Astrocyte (in vitro differentiated cells and primary cell): ENCODE measurements at regions not wholly inside any gene's neighbourhood (a gene's known extent, or its start where the extent isn't known, plus 50 kb on each side); places are given as distances from the start of the nearest gene placed in this dataset.

Experiments
- DNase-seq: peaks from one replicate; pipeline ENCODE4 v3.0.0-alpha.2; 2010; ENCODE audit warnings: low read depth
- FAIRE-seq: peaks from 2 replicates; lab custom pipeline; 2011; peaks lifted over from hg19 to GRCh38; lab: Jason Lieb, UNC
- H2AFZ ChIP-seq: 2 replicates; pipeline ENCODE4 v1.6.0; 2012; ENCODE audit warnings: low read depth, low read length, inconsistent platforms
- H3K27ac ChIP-seq: 2 replicates; pipeline ENCODE4 v1.5.1; 2011; ENCODE audit warnings: low read depth, low read length, inconsistent platforms
- H3K27me3 ChIP-seq: 2 replicates; pipeline ENCODE4 v1.6.0; 2011; ENCODE audit warnings: low read length, inconsistent platforms; ENCODE audit not compliant: insufficient read depth
- H3K36me3 ChIP-seq: 2 replicates; pipeline ENCODE4 v1.5.1; 2011; ENCODE audit warnings: low read length, inconsistent platforms; ENCODE audit not compliant: insufficient read depth
- H3K4me1 ChIP-seq: 2 replicates; pipeline ENCODE4 v1.5.1; 2011; ENCODE audit warnings: low read length, inconsistent platforms; ENCODE audit not compliant: insufficient read depth
- H3K4me2 ChIP-seq: 2 replicates; pipeline ENCODE4 v1.6.0; 2012; ENCODE audit warnings: low read length, inconsistent platforms
- H3K4me3 ChIP-seq: 2 replicates; pipeline ENCODE4 v1.5.1; 2011; ENCODE audit warnings: low read depth, mild to moderate bottlenecking, low read length, inconsistent platforms; ENCODE audit not compliant: insufficient read depth
- H3K79me2 ChIP-seq: 2 replicates; pipeline ENCODE4 v1.6.0; 2012; ENCODE audit warnings: mild to moderate bottlenecking, low read length, inconsistent platforms; ENCODE audit not compliant: insufficient read depth
- H3K9ac ChIP-seq: 2 replicates; pipeline ENCODE4 v1.6.0; 2012; ENCODE audit warnings: mild to moderate bottlenecking, low read length, inconsistent platforms
- H3K9me3 ChIP-seq: 2 replicates; pipeline ENCODE4 v1.5.1; 2012; ENCODE audit warnings: low read depth, mild to moderate bottlenecking, low read length, inconsistent platforms; ENCODE audit not compliant: insufficient read depth
- H4K20me1 ChIP-seq: 2 replicates; pipeline ENCODE4 v1.6.0; 2012; ENCODE audit warnings: low read length, inconsistent platforms; ENCODE audit not compliant: insufficient read depth
- H3K27ac Mint-ChIP-seq: one replicate; pipeline ENCODE4 v1.8.0; 2021; ENCODE audit warnings: mild to moderate bottlenecking, mixed read lengths; ENCODE audit not compliant: unreplicated experiment
- H3K27me3 Mint-ChIP-seq: one replicate; pipeline ENCODE4 v1.8.0; 2021; ENCODE audit warnings: low read depth, mixed read lengths; ENCODE audit not compliant: unreplicated experiment
- H3K36me3 Mint-ChIP-seq: one replicate; pipeline ENCODE4 v1.8.0; 2021; ENCODE audit warnings: low read depth, mixed read lengths; ENCODE audit not compliant: unreplicated experiment
- H3K4me1 Mint-ChIP-seq: one replicate; pipeline ENCODE4 v1.8.0; 2021; ENCODE audit warnings: low read depth, mixed read lengths; ENCODE audit not compliant: unreplicated experiment
- H3K4me3 Mint-ChIP-seq: one replicate; pipeline ENCODE4 v1.8.0; 2021; ENCODE audit warnings: mild to moderate bottlenecking, moderate library complexity, mixed read lengths; ENCODE audit not compliant: unreplicated experiment
- H3K9me3 Mint-ChIP-seq: one replicate; pipeline ENCODE4 v1.8.0; 2021; ENCODE audit warnings: mild to moderate bottlenecking, mixed read lengths; ENCODE audit not compliant: unreplicated experiment
- CTCF ChIP-seq: IDR thresholded peaks from 2 replicates; pipeline ENCODE4 v1.5.1; 2011; ENCODE audit warnings: low read depth, mild to moderate bottlenecking, inconsistent platforms, low read length, moderate library complexity; ENCODE audit not compliant: insufficient read depth
- EZH2 ChIP-seq: IDR thresholded peaks from 2 replicates; pipeline ENCODE4 v1.6.1; 2012; ENCODE audit warnings: mild to moderate bottlenecking, low read length, inconsistent platforms; ENCODE audit not compliant: insufficient read depth

- FAIRE-seq (no peak), DNase-seq (no peak)
- no peak overlapping the region for H3K4me3 Mint-ChIP-seq
- Histone ChIP-seq H3K9me3 (no peaks in the 10 kb centered on the region), H3K4me2 (no peak overlapping the region), H3K36me3 (no peaks in the 10 kb centered on the region), H3K4me3 (no peak overlapping the region), H3K79me2 (no peaks in the 10 kb centered on the region), H3K27ac (no peak overlapping the region), H2AFZ (no peak overlapping the region), H4K20me1 (no peaks in the 10 kb centered on the region), H3K27me3 (no peaks in the 10 kb centered on the region), H3K9ac (no peak overlapping the region), H3K4me1 (no peaks in the 10 kb centered on the region)
- H3K4me1 Mint-ChIP-seq, result no peaks in the 10 kb centered on the region
- peaks cover 26% of the 10 kb centered on the region for H3K27me3 Mint-ChIP-seq
- H3K36me3 Mint-ChIP-seq, result no peaks in the 10 kb centered on the region
- TF ChIP-seq CTCF (no peak), EZH2 (no peak)
- no peak overlapping the region for H3K27ac Mint-ChIP-seq
- H3K9me3 Mint-ChIP-seq, result peaks cover 3% of the 10 kb centered on the region
Measured at GRCh38 chr5:174980952-174981351, 256.6 kb downstream of the MSX2 start.

GRCh38 chr5:174972291-174972690, 247.9 kb downstream of the MSX2 start:
- H3K4me2 ChIP-seq, result no peak overlapping the region
- no peaks in the 10 kb centered on the region for H3K27me3 ChIP-seq
- Mint-ChIP-seq H3K27me3 (peaks cover 2% of the 10 kb centered on the region), H3K4me3 (no peak overlapping the region), H3K27ac (no peak overlapping the region), H3K9me3 (peaks cover 7% of the 10 kb centered on the region), H3K36me3 (no peaks in the 10 kb centered on the region), H3K4me1 (no peaks in the 10 kb centered on the region)
- FAIRE-seq (no peak), DNase-seq (no peak)
- H3K27ac ChIP-seq, result no peak overlapping the region
- TF ChIP-seq CTCF, result no peak
- no peak for TF ChIP-seq EZH2
- H3K4me3 ChIP-seq, result no peak overlapping the region
- no peaks in the 10 kb centered on the region for H3K4me1 ChIP-seq
- H2AFZ ChIP-seq, result no peak overlapping the region
- H3K36me3 ChIP-seq, result no peaks in the 10 kb centered on the region
- H4K20me1 ChIP-seq, result no peaks in the 10 kb centered on the region
- H3K9me3 ChIP-seq, result no peaks in the 10 kb centered on the region
- no peak overlapping the region for H3K9ac ChIP-seq
- H3K79me2 ChIP-seq, result no peaks in the 10 kb centered on the region

GRCh38 chr5:174971210-174971609, 246.8 kb downstream of the MSX2 start:
- H3K9me3 ChIP-seq, result no peaks in the 10 kb centered on the region
- no peaks in the 10 kb centered on the region for H3K79me2 ChIP-seq
- Mint-ChIP-seq H3K36me3 (no peaks in the 10 kb centered on the region), H3K27me3 (peaks cover 2% of the 10 kb centered on the region), H3K4me1 (no peaks in the 10 kb centered on the region), H3K9me3 (peaks cover 10% of the 10 kb centered on the region), H3K27ac (no peak overlapping the region), H3K4me3 (no peak overlapping the region)
- no peak overlapping the region for H2AFZ ChIP-seq
- no peak overlapping the region for H3K4me3 ChIP-seq
- DNase-seq, result no peak
- no peaks in the 10 kb centered on the region for H3K4me1 ChIP-seq
- no peak overlapping the region for H3K27ac ChIP-seq
- no peak overlapping the region for H3K9ac ChIP-seq
- no peak for TF ChIP-seq CTCF
- TF ChIP-seq EZH2, result no peak
- H4K20me1 ChIP-seq, result no peaks in the 10 kb centered on the region
- FAIRE-seq, result no peak
- H3K27me3 ChIP-seq, result no peaks in the 10 kb centered on the region
- no peaks in the 10 kb centered on the region for H3K36me3 ChIP-seq
- no peak overlapping the region for H3K4me2 ChIP-seq
